ENCODE measurements at regions not wholly inside any gene's neighbourhood (a gene's known extent, or its start where the extent isn't known, plus 50 kb on each side); places are given as distances from the start of the nearest gene placed in this dataset.

DNA sequence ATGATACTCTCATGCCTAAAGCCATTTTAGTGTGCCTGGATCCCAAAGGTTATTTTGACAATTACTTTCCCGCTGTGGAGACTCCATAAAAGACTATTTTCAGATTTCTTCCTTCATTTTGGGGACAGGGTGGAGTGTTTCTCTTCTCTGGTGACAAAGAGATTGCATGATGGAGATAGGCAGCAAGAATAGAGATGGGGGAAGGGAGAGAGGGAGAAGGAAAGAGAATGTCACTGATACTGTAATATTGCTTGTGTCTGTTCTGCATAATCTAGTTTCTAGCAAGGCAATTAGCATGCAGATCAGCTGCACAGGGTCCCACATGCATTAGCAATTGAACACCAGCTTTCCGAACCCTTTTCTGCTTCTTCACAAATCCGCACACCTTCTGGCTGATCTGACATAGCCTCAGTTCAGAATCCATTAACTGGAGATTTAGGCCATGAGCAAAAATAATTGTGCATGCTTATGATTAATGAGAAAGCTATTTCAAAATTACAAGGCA is 222.4 kb downstream of the OXSM start:
- no peak overlapping the region for H3K27ac ChIP-seq (ENCODE audit: low read depth in 1 of 2, low read length in 2 of 2)
- no peaks in the 10 kb centered on the region for H3K4me1 ChIP-seq (ENCODE audit: control insufficient read depth in 4 of 4, insufficient read depth in 4 of 4, low read length in 3 of 4)
- TF ChIP-seq, protein P1, sequence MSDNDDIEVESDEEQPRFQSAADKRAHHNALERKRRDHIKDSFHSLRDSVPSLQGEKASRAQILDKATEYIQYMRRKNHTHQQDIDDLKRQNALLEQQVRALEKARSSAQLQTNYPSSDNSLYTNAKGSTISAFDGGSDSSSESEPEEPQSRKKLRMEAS (IDR thresholded peaks at IDR 0.05), result no peak
- TF ChIP-seq SP1 (IDR thresholded peaks at IDR 0.05) (no peak), NR2F2 (IDR thresholded peaks at IDR 0.05) (no peak), JUND (IDR thresholded peaks at IDR 0.05) (no peak), TAF1 (conservative IDR thresholded peaks at IDR 0.05) (no peak), FOXA1 (IDR thresholded peaks at IDR 0.05) (no peak), YY1 (IDR thresholded peaks at IDR 0.05) (no peak), HNF4A (conservative IDR thresholded peaks at IDR 0.05) (no peak)
- TF ChIP-seq, protein P2, sequence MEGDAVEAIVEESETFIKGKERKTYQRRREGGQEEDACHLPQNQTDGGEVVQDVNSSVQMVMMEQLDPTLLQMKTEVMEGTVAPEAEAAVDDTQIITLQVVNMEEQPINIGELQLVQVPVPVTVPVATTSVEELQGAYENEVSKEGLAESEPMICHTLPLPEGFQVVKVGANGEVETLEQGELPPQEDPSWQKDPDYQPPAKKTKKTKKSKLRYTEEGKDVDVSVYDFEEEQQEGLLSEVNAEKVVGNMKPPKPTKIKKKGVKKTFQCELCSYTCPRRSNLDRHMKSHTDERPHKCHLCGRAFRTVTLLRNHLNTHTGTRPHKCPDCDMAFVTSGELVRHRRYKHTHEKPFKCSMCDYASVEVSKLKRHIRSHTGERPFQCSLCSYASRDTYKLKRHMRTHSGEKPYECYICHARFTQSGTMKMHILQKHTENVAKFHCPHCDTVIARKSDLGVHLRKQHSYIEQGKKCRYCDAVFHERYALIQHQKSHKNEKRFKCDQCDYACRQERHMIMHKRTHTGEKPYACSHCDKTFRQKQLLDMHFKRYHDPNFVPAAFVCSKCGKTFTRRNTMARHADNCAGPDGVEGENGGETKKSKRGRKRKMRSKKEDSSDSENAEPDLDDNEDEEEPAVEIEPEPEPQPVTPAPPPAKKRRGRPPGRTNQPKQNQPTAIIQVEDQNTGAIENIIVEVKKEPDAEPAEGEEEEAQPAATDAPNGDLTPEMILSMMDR (IDR thresholded peaks at IDR 0.05; ENCODE audit: low read depth, low read length, missing input control), result no peak
- H3K27me3 ChIP-seq (ENCODE audit: control insufficient read depth in 4 of 4, insufficient read depth in 4 of 4, low read length in 3 of 4), result no peaks in the 10 kb centered on the region
- WGBS, result 81% methylated on average over 3 of the region's 3 CpGs
- no peak overlapping the region for H3K4me3 ChIP-seq (ENCODE audit: low read depth in 1 of 3, low read length in 3 of 3)
- H3K9ac ChIP-seq (ENCODE audit: low read depth in 1 of 2, low read length in 2 of 2), result no peak overlapping the region
- no peaks in the 10 kb centered on the region for H3K9me3 ChIP-seq (ENCODE audit: control insufficient read depth in 4 of 4, low read length in 3 of 4)
- DNase-seq (ENCODE audit: low spot score), result no peak
- H3K36me3 ChIP-seq (ENCODE audit: control insufficient read depth in 4 of 4, insufficient read depth in 3 of 4, low read depth in 1 of 4, low read length in 3 of 4), result no peaks in the 10 kb centered on the region

GRCh38 chr3:26015752-26016151 is 225.9 kb downstream of the OXSM start:
- Histone ChIP-seq H3K27me3 (ENCODE audit: control insufficient read depth in 4 of 4, insufficient read depth in 4 of 4, low read length in 3 of 4) (no peaks in the 10 kb centered on the region), H3K36me3 (ENCODE audit: control insufficient read depth in 4 of 4, insufficient read depth in 3 of 4, low read depth in 1 of 4, low read length in 3 of 4) (no peaks in the 10 kb centered on the region), H3K4me3 (ENCODE audit: low read depth in 1 of 3, low read length in 3 of 3) (no peak overlapping the region), H3K27ac (ENCODE audit: low read depth in 1 of 2, low read length in 2 of 2) (no peak overlapping the region), H3K9ac (ENCODE audit: low read depth in 1 of 2, low read length in 2 of 2) (no peak overlapping the region), H3K9me3 (ENCODE audit: control insufficient read depth in 4 of 4, low read length in 3 of 4) (no peaks in the 10 kb centered on the region), H3K4me1 (ENCODE audit: control insufficient read depth in 4 of 4, insufficient read depth in 4 of 4, low read length in 3 of 4) (no peaks in the 10 kb centered on the region)
- DNase-seq (ENCODE audit: low spot score), result no peak
- 72% methylated on average over 5 of the region's 5 CpGs for WGBS
- TF ChIP-seq, protein P3, sequence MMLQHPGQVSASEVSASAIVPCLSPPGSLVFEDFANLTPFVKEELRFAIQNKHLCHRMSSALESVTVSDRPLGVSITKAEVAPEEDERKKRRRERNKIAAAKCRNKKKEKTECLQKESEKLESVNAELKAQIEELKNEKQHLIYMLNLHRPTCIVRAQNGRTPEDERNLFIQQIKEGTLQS (IDR thresholded peaks at IDR 0.05), result no peak
- TF ChIP-seq, protein P4, sequence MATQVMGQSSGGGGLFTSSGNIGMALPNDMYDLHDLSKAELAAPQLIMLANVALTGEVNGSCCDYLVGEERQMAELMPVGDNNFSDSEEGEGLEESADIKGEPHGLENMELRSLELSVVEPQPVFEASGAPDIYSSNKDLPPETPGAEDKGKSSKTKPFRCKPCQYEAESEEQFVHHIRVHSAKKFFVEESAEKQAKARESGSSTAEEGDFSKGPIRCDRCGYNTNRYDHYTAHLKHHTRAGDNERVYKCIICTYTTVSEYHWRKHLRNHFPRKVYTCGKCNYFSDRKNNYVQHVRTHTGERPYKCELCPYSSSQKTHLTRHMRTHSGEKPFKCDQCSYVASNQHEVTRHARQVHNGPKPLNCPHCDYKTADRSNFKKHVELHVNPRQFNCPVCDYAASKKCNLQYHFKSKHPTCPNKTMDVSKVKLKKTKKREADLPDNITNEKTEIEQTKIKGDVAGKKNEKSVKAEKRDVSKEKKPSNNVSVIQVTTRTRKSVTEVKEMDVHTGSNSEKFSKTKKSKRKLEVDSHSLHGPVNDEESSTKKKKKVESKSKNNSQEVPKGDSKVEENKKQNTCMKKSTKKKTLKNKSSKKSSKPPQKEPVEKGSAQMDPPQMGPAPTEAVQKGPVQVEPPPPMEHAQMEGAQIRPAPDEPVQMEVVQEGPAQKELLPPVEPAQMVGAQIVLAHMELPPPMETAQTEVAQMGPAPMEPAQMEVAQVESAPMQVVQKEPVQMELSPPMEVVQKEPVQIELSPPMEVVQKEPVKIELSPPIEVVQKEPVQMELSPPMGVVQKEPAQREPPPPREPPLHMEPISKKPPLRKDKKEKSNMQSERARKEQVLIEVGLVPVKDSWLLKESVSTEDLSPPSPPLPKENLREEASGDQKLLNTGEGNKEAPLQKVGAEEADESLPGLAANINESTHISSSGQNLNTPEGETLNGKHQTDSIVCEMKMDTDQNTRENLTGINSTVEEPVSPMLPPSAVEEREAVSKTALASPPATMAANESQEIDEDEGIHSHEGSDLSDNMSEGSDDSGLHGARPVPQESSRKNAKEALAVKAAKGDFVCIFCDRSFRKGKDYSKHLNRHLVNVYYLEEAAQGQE (IDR thresholded peaks at IDR 0.05), result no peak
- TF ChIP-seq SP1 (IDR thresholded peaks at IDR 0.05) (no peak), ZBTB33 (IDR thresholded peaks at IDR 0.05) (no peak), EGR1 (IDR thresholded peaks at IDR 0.05; ENCODE audit: low read depth in 2 of 2) (no peak), JUND (IDR thresholded peaks at IDR 0.05) (no peak), HNF4A (conservative IDR thresholded peaks at IDR 0.05) (no peak), TAF1 (conservative IDR thresholded peaks at IDR 0.05) (no peak), HNF4G (IDR thresholded peaks at IDR 0.05) (no peak), RAD21 (IDR thresholded peaks at IDR 0.05) (no peak), GABPA (IDR thresholded peaks at IDR 0.05 in 1 of 2, conservative IDR thresholded peaks at IDR 0.05 in 1 of 2) (no peak), FOXA1 (IDR thresholded peaks at IDR 0.05) (no peak)
- TF ChIP-seq, protein P2 (IDR thresholded peaks at IDR 0.05; ENCODE audit: low read depth, low read length, missing input control), result no peak
- TF ChIP-seq, protein P1 (IDR thresholded peaks at IDR 0.05), result no peak

Measured in liver (tissue), 8 donors.